GM12864 (cell line): ENCODE measurements at regions not wholly inside any gene's neighbourhood (a gene's known extent, or its start where the extent isn't known, plus 50 kb on each side); places are given as distances from the start of the nearest gene placed in this dataset.

Experiments used
- DNase-seq: peaks from one replicate; pipeline ENCODE4 v3.0.0-alpha.2; 2011; ENCODE audit warnings: low read depth
- H3K4me3 ChIP-seq: 2 replicates; pipeline ENCODE4 v1.5.1; 2011; ENCODE audit warnings: mild to moderate bottlenecking, low read depth, low read length, control low read depth
- TF ChIP-seq, protein P1 (sequence below): IDR thresholded peaks from 2 replicates; pipeline ENCODE4 v1.5.1; 2011; ENCODE audit warnings: low read depth, mild to moderate bottlenecking, moderate library complexity, low read length, control low read depth, inconsistent platforms; ENCODE audit errors: missing control alignments

DNA sequence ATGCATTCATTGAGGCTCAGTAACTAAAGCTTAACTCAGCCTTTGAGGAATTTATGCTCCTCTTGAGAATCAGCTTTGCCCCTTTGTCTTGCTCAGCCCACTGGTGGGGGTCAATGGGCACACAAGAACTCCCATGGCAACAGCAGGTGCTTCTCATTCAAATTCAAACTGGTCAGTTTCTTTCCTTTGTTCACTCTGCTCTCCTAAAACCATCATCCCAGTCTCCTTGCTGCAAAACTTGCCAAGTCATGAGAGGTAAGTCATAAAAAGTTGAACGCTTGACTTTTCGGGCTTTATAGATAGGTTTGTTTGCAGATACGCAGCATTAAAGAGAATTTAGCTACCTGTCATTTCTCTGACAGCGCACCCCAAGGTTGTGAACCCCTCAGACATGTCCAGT lies 146.8 kb downstream of the TFAP2A start:
- no peak overlapping the region for H3K4me3 ChIP-seq
- no peak for DNase-seq
- TF ChIP-seq, protein P1, sequence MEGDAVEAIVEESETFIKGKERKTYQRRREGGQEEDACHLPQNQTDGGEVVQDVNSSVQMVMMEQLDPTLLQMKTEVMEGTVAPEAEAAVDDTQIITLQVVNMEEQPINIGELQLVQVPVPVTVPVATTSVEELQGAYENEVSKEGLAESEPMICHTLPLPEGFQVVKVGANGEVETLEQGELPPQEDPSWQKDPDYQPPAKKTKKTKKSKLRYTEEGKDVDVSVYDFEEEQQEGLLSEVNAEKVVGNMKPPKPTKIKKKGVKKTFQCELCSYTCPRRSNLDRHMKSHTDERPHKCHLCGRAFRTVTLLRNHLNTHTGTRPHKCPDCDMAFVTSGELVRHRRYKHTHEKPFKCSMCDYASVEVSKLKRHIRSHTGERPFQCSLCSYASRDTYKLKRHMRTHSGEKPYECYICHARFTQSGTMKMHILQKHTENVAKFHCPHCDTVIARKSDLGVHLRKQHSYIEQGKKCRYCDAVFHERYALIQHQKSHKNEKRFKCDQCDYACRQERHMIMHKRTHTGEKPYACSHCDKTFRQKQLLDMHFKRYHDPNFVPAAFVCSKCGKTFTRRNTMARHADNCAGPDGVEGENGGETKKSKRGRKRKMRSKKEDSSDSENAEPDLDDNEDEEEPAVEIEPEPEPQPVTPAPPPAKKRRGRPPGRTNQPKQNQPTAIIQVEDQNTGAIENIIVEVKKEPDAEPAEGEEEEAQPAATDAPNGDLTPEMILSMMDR, result no peak

DNA sequence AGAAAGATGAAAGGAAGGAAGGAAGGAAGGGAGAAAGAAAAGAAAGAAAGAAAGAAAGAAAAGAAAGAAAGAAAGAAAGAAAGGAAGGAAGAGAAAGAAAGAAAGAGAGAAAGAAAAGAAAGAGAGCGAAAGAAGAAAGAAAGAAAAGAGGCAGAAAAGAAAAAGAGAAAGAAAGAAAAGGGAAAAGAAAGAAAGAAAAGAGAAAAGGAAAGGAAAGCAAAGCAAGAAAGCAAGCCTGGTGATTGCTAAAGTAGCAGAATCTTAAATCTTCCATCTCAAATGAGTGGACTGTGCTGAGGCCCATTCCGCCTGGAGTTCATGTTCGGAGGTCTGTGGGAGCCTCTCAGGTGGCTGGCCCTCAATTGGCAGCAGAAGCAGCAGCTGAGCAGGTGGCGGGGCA lies 148.4 kb downstream of the TFAP2A start:
- DNase-seq, result no peak
- no peak overlapping the region for H3K4me3 ChIP-seq
- TF ChIP-seq, protein P1, result no peak

DNA sequence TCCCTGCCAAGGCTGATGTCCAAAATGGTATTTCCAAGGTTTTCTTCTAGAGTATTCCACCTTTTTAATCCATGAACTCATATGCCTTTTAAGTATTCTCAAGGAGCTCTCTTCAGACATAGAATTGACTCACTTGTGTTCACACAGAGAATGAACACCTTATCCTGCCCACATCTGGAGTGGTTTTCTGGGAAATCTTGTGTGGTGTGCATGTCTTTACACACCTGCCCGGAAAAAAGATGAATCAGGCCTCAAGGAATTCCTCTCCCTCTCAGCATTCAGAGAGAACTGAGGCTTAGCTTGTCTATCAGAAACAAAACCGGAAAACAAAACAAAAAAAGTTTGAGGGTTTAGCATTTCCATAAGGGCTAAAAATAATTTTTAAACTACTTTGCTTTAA lies 148.8 kb downstream of the TFAP2A start:
- H3K4me3 ChIP-seq, result no peak overlapping the region
- DNase-seq, result no peak
- TF ChIP-seq, protein P1, result no peak

DNA sequence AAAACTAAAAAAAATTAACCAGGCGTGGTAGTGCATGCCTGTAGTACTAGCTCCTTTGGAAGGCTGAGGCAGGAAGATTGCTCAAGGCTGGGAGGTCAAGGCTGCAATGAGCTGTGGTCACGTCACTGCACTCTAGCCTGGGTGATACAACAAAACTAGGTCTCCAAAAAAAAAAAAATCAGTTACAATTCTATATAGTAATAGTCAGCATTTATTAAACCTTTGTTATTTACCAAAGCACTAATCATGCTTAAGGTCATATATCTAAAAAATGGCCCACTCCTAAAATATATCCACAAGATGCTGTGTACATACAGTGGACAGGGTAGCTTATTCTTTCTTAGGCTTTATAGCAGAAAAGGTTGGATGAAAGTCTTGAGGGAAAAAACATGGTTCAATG lies 152.4 kb downstream of the TFAP2A start:
- no peak for DNase-seq
- TF ChIP-seq, protein P1, result no peak
- no peak overlapping the region for H3K4me3 ChIP-seq

DNA sequence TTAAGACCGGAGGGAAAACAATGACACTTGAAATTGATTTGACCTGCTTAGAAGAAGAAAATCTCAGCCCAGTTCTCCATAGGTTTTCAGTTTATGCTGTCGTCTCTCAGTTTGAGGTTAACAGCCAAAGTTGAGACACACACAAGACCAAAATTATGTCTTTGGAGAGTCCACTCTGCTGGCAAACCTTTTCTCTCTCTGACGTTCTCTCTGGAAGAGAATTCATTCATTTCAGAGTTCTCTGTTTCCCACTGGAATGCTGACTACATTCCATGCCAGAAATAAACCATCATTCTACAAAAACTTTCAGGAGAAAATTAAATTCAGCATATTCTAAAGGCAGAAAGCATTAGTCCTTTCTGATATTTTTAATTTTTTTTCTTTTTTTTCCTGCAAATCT lies 155.2 kb downstream of the TFAP2A start:
- TF ChIP-seq, protein P1, result no peak
- H3K4me3 ChIP-seq, result no peak overlapping the region
- DNase-seq, result no peak

DNA sequence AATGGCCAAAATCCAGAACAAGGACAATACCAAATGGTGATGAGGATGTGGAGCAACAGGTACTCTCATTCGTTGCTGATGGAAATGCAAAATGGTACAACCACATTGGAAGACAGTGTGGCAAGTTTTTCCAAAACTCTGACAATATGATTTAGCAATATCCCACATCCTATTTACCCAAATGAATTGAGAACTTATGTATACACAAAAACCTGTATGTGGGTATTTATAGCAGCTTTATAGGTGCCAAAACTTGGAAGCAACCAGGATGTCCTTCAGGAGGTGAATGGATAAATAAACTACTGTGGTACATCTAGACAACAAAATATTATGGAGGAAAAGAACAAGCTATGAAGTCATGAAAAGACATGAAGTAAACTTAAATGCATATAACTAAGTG lies 156.5 kb downstream of the TFAP2A start:
- DNase-seq, result no peak
- no peak overlapping the region for H3K4me3 ChIP-seq
- TF ChIP-seq, protein P1, result no peak

DNA sequence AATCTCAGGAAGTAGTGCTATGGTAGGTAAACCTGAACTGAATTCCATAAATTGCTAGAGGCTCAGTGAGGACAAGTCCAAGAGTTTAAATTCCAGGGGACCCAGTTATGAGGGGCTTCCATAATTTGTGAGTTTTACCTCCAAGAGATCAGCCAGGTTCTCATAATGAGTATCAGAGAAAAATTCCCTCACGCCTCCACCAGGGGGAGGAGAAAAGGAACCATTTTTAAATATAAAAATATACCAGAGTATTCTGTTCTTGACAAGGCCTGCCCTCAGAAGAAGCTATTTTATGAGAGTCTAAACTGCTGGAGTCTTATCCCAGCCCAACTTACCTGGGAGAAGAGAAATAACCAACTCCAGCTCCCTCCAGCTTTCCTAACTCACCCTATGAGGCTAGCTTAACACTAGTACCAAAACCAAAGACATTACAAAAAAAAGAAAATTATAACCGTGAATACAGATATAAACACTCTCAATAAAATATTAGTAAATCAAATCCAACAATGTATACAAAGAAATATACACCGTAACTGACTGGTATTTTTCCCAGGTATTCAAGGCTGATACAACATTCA lies 158.7 kb downstream of the TFAP2A start:
- H3K4me3 ChIP-seq, result no peak overlapping the region
- DNase-seq, result no peak
- TF ChIP-seq, protein P1, result peak; percentile 58
